H9 (cell line): ENCODE measurements at regions not wholly inside any gene's neighbourhood (a gene's known extent, or its start where the extent isn't known, plus 50 kb on each side); places are given as distances from the start of the nearest gene placed in this dataset.

Source experiments
- DNase-seq: peaks from one replicate; pipeline ENCODE4 v3.0.0-alpha.2; 2017
- H2AFZ ChIP-seq: one replicate; pipeline ENCODE4 v1.6.1; 2013; ENCODE audit warnings: mild to moderate bottlenecking, low read length, control low read depth, moderate library complexity
- H2AK5ac ChIP-seq: 2 replicates; pipeline ENCODE4 v1.6.1; 2013; ENCODE audit warnings: low read length, control low read depth, mixed read lengths; ENCODE audit not compliant: insufficient read length
- H2BK120ac ChIP-seq: one replicate; pipeline ENCODE4 v1.6.1; 2013; ENCODE audit warnings: low read depth, mild to moderate bottlenecking, low read length, control low read depth, inconsistent platforms; ENCODE audit not compliant: poor library complexity, severe bottlenecking
- H2BK12ac ChIP-seq: 2 replicates; pipeline ENCODE4 v1.6.1; 2013; ENCODE audit warnings: low read length, control low read depth, mixed read lengths, low read depth; ENCODE audit not compliant: insufficient read length
- H2BK15ac ChIP-seq: 2 replicates; pipeline ENCODE4 v1.6.1; 2013; ENCODE audit warnings: low read depth, low read length, control low read depth
- H2BK20ac ChIP-seq: one replicate; pipeline ENCODE4 v1.6.1; 2013; ENCODE audit warnings: low read depth, mild to moderate bottlenecking, low read length, control low read depth, inconsistent platforms; ENCODE audit not compliant: poor library complexity, severe bottlenecking
- H2BK5ac ChIP-seq: 2 replicates; pipeline ENCODE4 v1.6.1; 2013; ENCODE audit warnings: low read length, control low read depth, mixed read lengths; ENCODE audit not compliant: insufficient read length
- H3K14ac ChIP-seq: 2 replicates; pipeline ENCODE4 v1.6.1; 2013; ENCODE audit warnings: low read length, control low read depth; ENCODE audit not compliant: insufficient read depth
- H3K18ac ChIP-seq: 2 replicates; pipeline ENCODE4 v1.6.1; 2013; ENCODE audit warnings: low read depth, mild to moderate bottlenecking, mixed read lengths, low read length, control low read depth; ENCODE audit not compliant: insufficient read length
- H3K23ac ChIP-seq: 2 replicates; pipeline ENCODE4 v1.6.1; 2013; ENCODE audit warnings: low read length, control low read depth, mixed read lengths, low read depth; ENCODE audit not compliant: insufficient read length
- H3K23me2 ChIP-seq: 2 replicates; pipeline ENCODE4 v1.6.1; 2013; ENCODE audit warnings: low read depth, mild to moderate bottlenecking, mixed read lengths, low read length, control low read depth; ENCODE audit not compliant: insufficient read length, poor library complexity, severe bottlenecking
- H3K27ac ChIP-seq: 2 replicates; pipeline ENCODE4 v1.5.1; 2013; ENCODE audit warnings: low read length, control low read depth, mixed read lengths, low read depth; ENCODE audit not compliant: insufficient read length
- H3K27me3 ChIP-seq: 2 replicates; pipeline ENCODE4 v1.6.1; 2013; ENCODE audit warnings: low read length, control low read depth, inconsistent platforms; ENCODE audit not compliant: insufficient read depth
- H3K4ac ChIP-seq: 2 replicates; pipeline ENCODE4 v1.6.1; 2013; ENCODE audit warnings: low read depth, mild to moderate bottlenecking, control low read depth, inconsistent platforms, low read length, moderate library complexity
- H3K4me1 ChIP-seq: 2 replicates; pipeline ENCODE4 v1.6.1; 2013; ENCODE audit warnings: low read length, control low read depth, inconsistent platforms; ENCODE audit not compliant: insufficient read depth
- H3K4me2 ChIP-seq: 2 replicates; pipeline ENCODE4 v1.6.1; 2013; ENCODE audit warnings: low read length, control low read depth, mixed read lengths; ENCODE audit not compliant: insufficient read length, insufficient read depth
- H3K56ac ChIP-seq: 2 replicates; pipeline ENCODE4 v1.6.1; 2013; ENCODE audit warnings: low read depth, mild to moderate bottlenecking, mixed read lengths, low read length, control low read depth; ENCODE audit not compliant: insufficient read length
- H3K79me1 ChIP-seq: 2 replicates; pipeline ENCODE4 v1.6.1; 2013; ENCODE audit warnings: low read depth, mild to moderate bottlenecking, moderate library complexity, low read length, control low read depth, inconsistent platforms; ENCODE audit not compliant: insufficient read depth, poor library complexity, severe bottlenecking
- H3K79me2 ChIP-seq: 2 replicates; pipeline ENCODE4 v1.6.1; 2013; ENCODE audit warnings: low read length, control low read depth, inconsistent platforms; ENCODE audit not compliant: insufficient read depth
- H3K9ac ChIP-seq: 2 replicates; pipeline ENCODE4 v1.6.1; 2013; ENCODE audit warnings: low read length, control low read depth, mixed read lengths; ENCODE audit not compliant: insufficient read length; ENCODE audit errors: extremely low read depth
- H3K9me3 ChIP-seq: one replicate; pipeline ENCODE4 v1.6.1; 2013; ENCODE audit warnings: low read depth, low read length, inconsistent platforms; ENCODE audit not compliant: control insufficient read depth
- H3T11ph ChIP-seq: one replicate; pipeline ENCODE4 v1.6.1; 2013; ENCODE audit warnings: mild to moderate bottlenecking, low read length, control low read depth, inconsistent platforms
- H4K20me1 ChIP-seq: one replicate; pipeline ENCODE4 v1.6.1; 2013; ENCODE audit not compliant: control insufficient read depth, insufficient read length, insufficient read depth
- H4K5ac ChIP-seq: 2 replicates; pipeline ENCODE4 v1.6.1; 2013; ENCODE audit warnings: low read depth, mild to moderate bottlenecking, mixed read lengths, low read length, control low read depth; ENCODE audit not compliant: insufficient read length
- H4K8ac ChIP-seq: replicated peaks from 2 replicates; pipeline ENCODE4 v1.6.1; 2013; ENCODE audit warnings: low read length, control low read depth, mixed read lengths, low read depth; ENCODE audit not compliant: insufficient read length
- H4K91ac ChIP-seq: 2 replicates; pipeline ENCODE4 v1.6.1; 2013; ENCODE audit warnings: low read depth, mild to moderate bottlenecking, moderate library complexity, mixed read lengths, low read length, control low read depth; ENCODE audit not compliant: insufficient read length
- H3K27ac Mint-ChIP-seq, 3 experiments: 2 replicates in 2 of 3; 3 replicates in 1 of 3; pipeline ENCODE4 v1.8.0; 2020 to 2021; ENCODE audit warnings: mixed read lengths in 3 of 3, mild to moderate bottlenecking in 1 of 3, moderate library complexity in 1 of 3
- H3K27me3 Mint-ChIP-seq: 2 replicates; pipeline ENCODE4 v1.8.0; 2021; ENCODE audit warnings: low read depth, mild to moderate bottlenecking, moderate library complexity, mixed read lengths
- H3K36me3 Mint-ChIP-seq, 3 experiments: 2 replicates in 2 of 3; 3 replicates in 1 of 3; pipeline ENCODE4 v1.8.0; 2020 to 2021; ENCODE audit warnings: low read depth in 3 of 3, mixed read lengths in 3 of 3; ENCODE audit not compliant: insufficient read depth in 1 of 3
- H3K4me1 Mint-ChIP-seq, 2 experiments: 2 replicates each; pipeline ENCODE4 v1.8.0; 2020; ENCODE audit warnings: mixed read lengths in 2 of 2
- H3K4me3 Mint-ChIP-seq, 2 experiments: 2 replicates in 1 of 2; 3 replicates in 1 of 2; pipeline ENCODE4 v1.8.0; 2020 to 2021; ENCODE audit warnings: mild to moderate bottlenecking in 2 of 2, mixed read lengths in 2 of 2, moderate library complexity in 1 of 2
- H3K9me3 Mint-ChIP-seq, 2 experiments: 2 replicates in 1 of 2; 3 replicates in 1 of 2; pipeline ENCODE4 v1.8.0; 2020; ENCODE audit warnings: mild to moderate bottlenecking in 2 of 2, mixed read lengths in 2 of 2, moderate library complexity in 1 of 2
- CTCF ChIP-seq: fragments of 200-600 bp; sonication (generic); conservative IDR thresholded peaks from 3 replicates; pipeline ENCODE4 v1.8.0; 2021; ENCODE audit warnings: antibody characterized with exemption, mild to moderate bottlenecking
- WGBS: extraction: QIAGEN DNeasy Blood & Tissue Kit; methylation state at CpG from one replicate; pipeline ENCODE4 v1.1.7; 2013; ENCODE audit warnings: missing lambda C conversion rate, low lambda C conversion rate, mixed read lengths; ENCODE audit not compliant: insufficient read length; ENCODE audit errors: extremely low coverage; 5-methylcytosine and 5-hydroxymethylcytosine counted together

GRCh38 chr7:25062380-25062779 lies 62.7 kb downstream of the CYCS start:
- Histone ChIP-seq H2BK12ac (no peak overlapping the region), H3K9ac (no peak overlapping the region), H2BK120ac (no peak overlapping the region), H4K5ac (no peak overlapping the region), H3K56ac (no peak overlapping the region), H2BK20ac (no peak overlapping the region), H3K23ac (no peak overlapping the region), H3K23me2 (no peaks in the 10 kb centered on the region), H2BK15ac (no peak overlapping the region), H2BK5ac (no peak overlapping the region), H3K79me1 (no peaks in the 10 kb centered on the region), H3K4me1 (no peaks in the 10 kb centered on the region), H3K79me2 (no peaks in the 10 kb centered on the region), H3K18ac (no peak overlapping the region), H3T11ph (no peak overlapping the region), H2AK5ac (no peak overlapping the region), H4K91ac (no peak overlapping the region), H4K20me1 (no peaks in the 10 kb centered on the region), H3K27ac (no peak overlapping the region), H3K14ac (no peak overlapping the region), H4K8ac (no peak overlapping the region), H3K9me3 (no peaks in the 10 kb centered on the region), H3K4me2 (no peak overlapping the region), H3K27me3 (no peaks in the 10 kb centered on the region), H2AFZ (no peak overlapping the region), H3K4ac (no peak overlapping the region)
- Mint-ChIP-seq H3K36me3 (peaks cover 4 to 11% (median 5%) of the 10 kb centered on the region in 3 experiments; a peak in 5 of 7 replicates), H3K4me3 (no peak overlapping the region), H3K27me3 (peaks cover 1% of the 10 kb centered on the region), H3K4me1 (peaks cover 10 to 16% of the 10 kb centered on the region in 2 experiments), H3K9me3 (peaks cover 11 to 16% of the 10 kb centered on the region in 2 experiments), H3K27ac (no peak overlapping the region)
- no peak for TF ChIP-seq CTCF
- no CpG with 5 or more reads among the region's 4 CpGs for WGBS
- no peak for DNase-seq
